Liver (tissue), 8 donors: ENCODE measurements at regions not wholly inside any gene's neighbourhood (a gene's known extent, or its start where the extent isn't known, plus 50 kb on each side); places are given as distances from the start of the nearest gene placed in this dataset.

ENCODE experiments used
- DNase-seq: peaks from one replicate; pipeline ENCODE4 v3.0.0-alpha.2; 2017; ENCODE audit warnings: low spot score
- H3K27ac ChIP-seq, 2 donors: one replicate each; pipeline ENCODE4 v1.7.0; 2013; ENCODE audit warnings: inconsistent platforms in 2 of 2, low read length in 2 of 2, control low read depth in 1 of 2, low read depth in 1 of 2, mild to moderate bottlenecking in 1 of 2
- H3K27me3 ChIP-seq, 4 donors: one replicate each; pipeline versions ENCODE4 v1.6.1 to v1.7.0; 2013; ENCODE audit warnings: low read length in 3 of 4, inconsistent platforms in 1 of 4, mild to moderate bottlenecking in 1 of 4, moderate library complexity in 1 of 4; ENCODE audit not compliant: control insufficient read depth in 4 of 4, insufficient read depth in 4 of 4
- H3K36me3 ChIP-seq, 4 donors: one replicate each; pipeline versions ENCODE4 v1.6.1 to v1.7.0; 2013; ENCODE audit warnings: low read length in 3 of 4, mild to moderate bottlenecking in 3 of 4, low read depth in 1 of 4, moderate library complexity in 1 of 4; ENCODE audit not compliant: control insufficient read depth in 4 of 4, insufficient read depth in 3 of 4
- H3K4me1 ChIP-seq, 4 donors: one replicate each; pipeline versions ENCODE4 v1.6.1 to v1.7.0; 2013; ENCODE audit warnings: low read length in 3 of 4, mild to moderate bottlenecking in 3 of 4, moderate library complexity in 1 of 4; ENCODE audit not compliant: control insufficient read depth in 4 of 4, insufficient read depth in 4 of 4
- H3K4me3 ChIP-seq, 3 donors: one replicate each; pipeline versions ENCODE4 v1.6.1 to v1.7.0; 2013; ENCODE audit warnings: low read length in 3 of 3, control low read depth in 1 of 3, low read depth in 1 of 3, mild to moderate bottlenecking in 1 of 3
- H3K9ac ChIP-seq, 2 donors: one replicate each; pipeline ENCODE4 v1.7.0; 2013; ENCODE audit warnings: low read length in 2 of 2, mild to moderate bottlenecking in 2 of 2, moderate library complexity in 2 of 2, control low read depth in 1 of 2, low read depth in 1 of 2
- H3K9me3 ChIP-seq, 4 donors: one replicate each; pipeline versions ENCODE4 v1.6.1 to v1.7.0; 2013; ENCODE audit warnings: low read length in 3 of 4; ENCODE audit not compliant: control insufficient read depth in 4 of 4
- EGR1 ChIP-seq, 2 donors: IDR thresholded peaks; 2 replicates each; pipeline ENCODE4 v1.6.1; 2016 to 2018; ENCODE audit warnings: antibody characterized with exemption in 2 of 2, low read depth in 2 of 2
- FOXA1 ChIP-seq: IDR thresholded peaks from 2 replicates; pipeline ENCODE4 v1.6.1; 2016; ENCODE audit warnings: antibody characterized with exemption
- FOXA2 ChIP-seq: IDR thresholded peaks from 2 replicates; pipeline ENCODE4 v1.6.1; 2016; ENCODE audit warnings: antibody characterized with exemption
- GABPA ChIP-seq, 2 donors: IDR thresholded peaks in 1 of 2; conservative IDR thresholded peaks in 1 of 2; 2 replicates each; pipeline ENCODE4 v1.6.1; 2016; ENCODE audit warnings: antibody characterized with exemption in 2 of 2, mild to moderate bottlenecking in 1 of 2, moderate library complexity in 1 of 2
- HNF4A ChIP-seq, 2 donors: conservative IDR thresholded peaks; 2 replicates each; pipeline ENCODE4 v1.6.1; 2016; ENCODE audit warnings: antibody characterized with exemption in 2 of 2, mild to moderate bottlenecking in 2 of 2
- HNF4G ChIP-seq: IDR thresholded peaks from 2 replicates; pipeline ENCODE4 v1.6.1; 2016; ENCODE audit warnings: antibody characterized with exemption
- JUND ChIP-seq, 2 donors: IDR thresholded peaks; 2 replicates each; pipeline ENCODE4 v1.6.1; 2016; ENCODE audit warnings: antibody characterized with exemption in 2 of 2
- NR2F2 ChIP-seq: IDR thresholded peaks from 2 replicates; pipeline ENCODE4 v1.6.1; 2016; ENCODE audit warnings: antibody characterized with exemption
- RAD21 ChIP-seq, 2 donors: IDR thresholded peaks; 2 replicates each; pipeline ENCODE4 v1.6.1; 2016; ENCODE audit warnings: antibody characterized with exemption in 2 of 2, mild to moderate bottlenecking in 2 of 2
- RXRA ChIP-seq, 2 donors: IDR thresholded peaks; 2 replicates each; pipeline ENCODE4 v1.6.1; 2017 to 2018; ENCODE audit warnings: antibody characterized with exemption in 2 of 2, mild to moderate bottlenecking in 1 of 2
- SP1 ChIP-seq: IDR thresholded peaks from 2 replicates; pipeline ENCODE4 v1.6.1; 2018; ENCODE audit warnings: antibody characterized with exemption, mild to moderate bottlenecking
- TAF1 ChIP-seq: conservative IDR thresholded peaks from 2 replicates; pipeline ENCODE4 v1.6.1; 2016; ENCODE audit warnings: antibody characterized with exemption, mild to moderate bottlenecking
- YY1 ChIP-seq: IDR thresholded peaks from 2 replicates; pipeline ENCODE4 v1.6.1; 2016; ENCODE audit warnings: antibody characterized with exemption, mild to moderate bottlenecking
- WGBS: extraction: QIAGEN DNeasy Blood & Tissue Kit; methylation state at CpG from one replicate; pipeline ENCODE4 v1.1.7; 2013; 5-methylcytosine and 5-hydroxymethylcytosine counted together
- TF ChIP-seq, protein P1 (sequence below): IDR thresholded peaks from 2 replicates; pipeline ENCODE4 v1.6.1; 2016; ENCODE audit warnings: antibody characterized with exemption
- TF ChIP-seq, protein P2 (sequence below): IDR thresholded peaks from 2 replicates; pipeline ENCODE4 v1.6.1; 2016; ENCODE audit warnings: antibody characterized with exemption
- TF ChIP-seq, protein P3 (sequence below): fragments of 150-350 bp; IDR thresholded peaks from 2 replicates; pipeline ENCODE4 v1.5.1; 2017; ENCODE audit warnings: improper control_type of control experiment, low read depth, low read length; ENCODE audit not compliant: missing input control
- TF ChIP-seq, protein P4 (sequence below): IDR thresholded peaks from 2 replicates; pipeline ENCODE4 v1.6.1; 2016; ENCODE audit warnings: antibody characterized with exemption, mild to moderate bottlenecking
- TF ChIP-seq, protein P5 (sequence below): IDR thresholded peaks from 2 replicates; pipeline ENCODE4 v1.6.1; 2016; ENCODE audit warnings: antibody characterized with exemption
- donor health status: healthy.
- donor health status: healthy.
- donor health status: healthy.
- donor health status: healthy.
- donor health status: healthy.

DNA sequence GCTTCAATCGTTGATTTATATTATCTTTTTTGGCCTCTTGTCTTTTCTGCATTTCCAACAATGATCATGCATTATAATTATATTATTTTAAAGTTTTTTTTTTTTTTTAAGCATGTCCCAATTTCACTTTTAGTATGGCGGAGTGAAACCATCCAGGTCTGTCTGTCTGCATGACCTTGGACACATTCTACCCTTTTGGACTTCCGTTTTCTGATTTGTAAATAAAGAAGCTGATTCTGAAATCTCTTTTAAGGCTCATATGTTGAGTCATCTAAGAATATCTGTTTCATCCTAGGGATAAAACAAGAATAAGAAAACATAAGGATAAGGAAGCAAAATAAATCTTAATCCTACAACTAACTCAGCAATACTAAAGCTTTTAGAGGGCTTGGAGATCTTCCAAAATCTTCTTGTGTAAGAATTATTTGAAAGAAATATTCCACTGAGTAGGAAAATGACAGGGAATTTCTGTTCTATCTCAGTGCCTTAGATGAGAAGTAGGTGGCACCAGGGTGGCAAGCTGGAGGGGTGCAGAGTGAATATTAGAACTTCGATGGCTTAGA is 195.7 kb upstream of the TOX3 start:
- no peaks in the 10 kb centered on the region for H3K27me3 ChIP-seq
- 59% methylated on average over 4 of the region's 4 CpGs for WGBS
- TF ChIP-seq, protein P1, sequence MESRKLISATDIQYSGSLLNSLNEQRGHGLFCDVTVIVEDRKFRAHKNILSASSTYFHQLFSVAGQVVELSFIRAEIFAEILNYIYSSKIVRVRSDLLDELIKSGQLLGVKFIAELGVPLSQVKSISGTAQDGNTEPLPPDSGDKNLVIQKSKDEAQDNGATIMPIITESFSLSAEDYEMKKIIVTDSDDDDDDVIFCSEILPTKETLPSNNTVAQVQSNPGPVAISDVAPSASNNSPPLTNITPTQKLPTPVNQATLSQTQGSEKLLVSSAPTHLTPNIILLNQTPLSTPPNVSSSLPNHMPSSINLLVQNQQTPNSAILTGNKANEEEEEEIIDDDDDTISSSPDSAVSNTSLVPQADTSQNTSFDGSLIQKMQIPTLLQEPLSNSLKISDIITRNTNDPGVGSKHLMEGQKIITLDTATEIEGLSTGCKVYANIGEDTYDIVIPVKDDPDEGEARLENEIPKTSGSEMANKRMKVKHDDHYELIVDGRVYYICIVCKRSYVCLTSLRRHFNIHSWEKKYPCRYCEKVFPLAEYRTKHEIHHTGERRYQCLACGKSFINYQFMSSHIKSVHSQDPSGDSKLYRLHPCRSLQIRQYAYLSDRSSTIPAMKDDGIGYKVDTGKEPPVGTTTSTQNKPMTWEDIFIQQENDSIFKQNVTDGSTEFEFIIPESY: no peak
- no peak for TF ChIP-seq YY1
- TF ChIP-seq FOXA1: no peak
- peak; percentile 17 to 34 for TF ChIP-seq RXRA (IDR thresholded peaks at IDR 0.05)
- TF ChIP-seq, protein P2, sequence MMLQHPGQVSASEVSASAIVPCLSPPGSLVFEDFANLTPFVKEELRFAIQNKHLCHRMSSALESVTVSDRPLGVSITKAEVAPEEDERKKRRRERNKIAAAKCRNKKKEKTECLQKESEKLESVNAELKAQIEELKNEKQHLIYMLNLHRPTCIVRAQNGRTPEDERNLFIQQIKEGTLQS: peak; percentile 27
- TF ChIP-seq JUND (IDR thresholded peaks at IDR 0.05): peak in 1 of 2 donors; percentile 25
- TF ChIP-seq, protein P3, sequence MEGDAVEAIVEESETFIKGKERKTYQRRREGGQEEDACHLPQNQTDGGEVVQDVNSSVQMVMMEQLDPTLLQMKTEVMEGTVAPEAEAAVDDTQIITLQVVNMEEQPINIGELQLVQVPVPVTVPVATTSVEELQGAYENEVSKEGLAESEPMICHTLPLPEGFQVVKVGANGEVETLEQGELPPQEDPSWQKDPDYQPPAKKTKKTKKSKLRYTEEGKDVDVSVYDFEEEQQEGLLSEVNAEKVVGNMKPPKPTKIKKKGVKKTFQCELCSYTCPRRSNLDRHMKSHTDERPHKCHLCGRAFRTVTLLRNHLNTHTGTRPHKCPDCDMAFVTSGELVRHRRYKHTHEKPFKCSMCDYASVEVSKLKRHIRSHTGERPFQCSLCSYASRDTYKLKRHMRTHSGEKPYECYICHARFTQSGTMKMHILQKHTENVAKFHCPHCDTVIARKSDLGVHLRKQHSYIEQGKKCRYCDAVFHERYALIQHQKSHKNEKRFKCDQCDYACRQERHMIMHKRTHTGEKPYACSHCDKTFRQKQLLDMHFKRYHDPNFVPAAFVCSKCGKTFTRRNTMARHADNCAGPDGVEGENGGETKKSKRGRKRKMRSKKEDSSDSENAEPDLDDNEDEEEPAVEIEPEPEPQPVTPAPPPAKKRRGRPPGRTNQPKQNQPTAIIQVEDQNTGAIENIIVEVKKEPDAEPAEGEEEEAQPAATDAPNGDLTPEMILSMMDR: no peak
- no peak for TF ChIP-seq TAF1
- TF ChIP-seq, protein P4, sequence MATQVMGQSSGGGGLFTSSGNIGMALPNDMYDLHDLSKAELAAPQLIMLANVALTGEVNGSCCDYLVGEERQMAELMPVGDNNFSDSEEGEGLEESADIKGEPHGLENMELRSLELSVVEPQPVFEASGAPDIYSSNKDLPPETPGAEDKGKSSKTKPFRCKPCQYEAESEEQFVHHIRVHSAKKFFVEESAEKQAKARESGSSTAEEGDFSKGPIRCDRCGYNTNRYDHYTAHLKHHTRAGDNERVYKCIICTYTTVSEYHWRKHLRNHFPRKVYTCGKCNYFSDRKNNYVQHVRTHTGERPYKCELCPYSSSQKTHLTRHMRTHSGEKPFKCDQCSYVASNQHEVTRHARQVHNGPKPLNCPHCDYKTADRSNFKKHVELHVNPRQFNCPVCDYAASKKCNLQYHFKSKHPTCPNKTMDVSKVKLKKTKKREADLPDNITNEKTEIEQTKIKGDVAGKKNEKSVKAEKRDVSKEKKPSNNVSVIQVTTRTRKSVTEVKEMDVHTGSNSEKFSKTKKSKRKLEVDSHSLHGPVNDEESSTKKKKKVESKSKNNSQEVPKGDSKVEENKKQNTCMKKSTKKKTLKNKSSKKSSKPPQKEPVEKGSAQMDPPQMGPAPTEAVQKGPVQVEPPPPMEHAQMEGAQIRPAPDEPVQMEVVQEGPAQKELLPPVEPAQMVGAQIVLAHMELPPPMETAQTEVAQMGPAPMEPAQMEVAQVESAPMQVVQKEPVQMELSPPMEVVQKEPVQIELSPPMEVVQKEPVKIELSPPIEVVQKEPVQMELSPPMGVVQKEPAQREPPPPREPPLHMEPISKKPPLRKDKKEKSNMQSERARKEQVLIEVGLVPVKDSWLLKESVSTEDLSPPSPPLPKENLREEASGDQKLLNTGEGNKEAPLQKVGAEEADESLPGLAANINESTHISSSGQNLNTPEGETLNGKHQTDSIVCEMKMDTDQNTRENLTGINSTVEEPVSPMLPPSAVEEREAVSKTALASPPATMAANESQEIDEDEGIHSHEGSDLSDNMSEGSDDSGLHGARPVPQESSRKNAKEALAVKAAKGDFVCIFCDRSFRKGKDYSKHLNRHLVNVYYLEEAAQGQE: no peak
- no peak for TF ChIP-seq GABPA (IDR thresholded peaks at IDR 0.05 in 1 of 2, conservative IDR thresholded peaks at IDR 0.05 in 1 of 2)
- TF ChIP-seq RAD21 (IDR thresholded peaks at IDR 0.05): peak in 1 of 2 donors; percentile 13
- no peak for TF ChIP-seq NR2F2
- TF ChIP-seq SP1: peak; percentile 40
- TF ChIP-seq HNF4G: peak; percentile 28
- TF ChIP-seq, protein P5, sequence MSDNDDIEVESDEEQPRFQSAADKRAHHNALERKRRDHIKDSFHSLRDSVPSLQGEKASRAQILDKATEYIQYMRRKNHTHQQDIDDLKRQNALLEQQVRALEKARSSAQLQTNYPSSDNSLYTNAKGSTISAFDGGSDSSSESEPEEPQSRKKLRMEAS: no peak
- TF ChIP-seq EGR1 (IDR thresholded peaks at IDR 0.05; ENCODE audit: low read depth in 2 of 2): no peak
- TF ChIP-seq FOXA2: no peak
- peak; percentile 79 to 84 for TF ChIP-seq HNF4A (conservative IDR thresholded peaks at IDR 0.05)

More for the DNA sequence above, 195.7 kb upstream of the TOX3 start:
- Histone ChIP-seq H3K4me1 (peaks cover 0 to 3% (median 0%) of the 10 kb centered on the region in 4 donors), H3K9me3 (no peaks in the 10 kb centered on the region), H3K4me3 (no peak overlapping the region), H3K36me3 (no peaks in the 10 kb centered on the region), H3K27ac (no peak overlapping the region), H3K9ac (no peak overlapping the region)
- no peak for DNase-seq
